ENCODE measurements at regions not wholly inside any gene's neighbourhood (a gene's known extent, or its start where the extent isn't known, plus 50 kb on each side); places are given as distances from the start of the nearest gene placed in this dataset.

DNA sequence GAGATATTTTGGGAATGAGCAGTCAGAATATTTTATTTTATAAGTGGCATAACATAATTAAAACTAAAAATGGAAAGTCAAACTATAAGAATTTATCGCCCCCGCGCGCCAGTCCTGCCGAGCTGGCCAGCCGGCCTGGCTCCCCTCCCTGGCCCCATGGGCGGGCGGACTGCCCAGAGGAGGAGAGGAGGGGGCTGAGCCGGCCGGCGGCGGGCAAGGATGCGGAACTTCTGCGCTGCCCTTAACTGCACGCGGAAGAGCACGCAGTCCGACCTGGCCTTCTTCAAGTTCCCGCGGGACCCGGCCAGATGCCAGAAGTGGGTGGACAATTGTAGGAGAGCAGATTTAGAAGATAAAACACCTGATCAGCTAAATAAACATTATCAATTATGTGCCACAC is 96.8 kb downstream of the DKK1 start:
- no peak overlapping the region for H3K4me2 ChIP-seq (ENCODE audit: low read length)

DNA sequence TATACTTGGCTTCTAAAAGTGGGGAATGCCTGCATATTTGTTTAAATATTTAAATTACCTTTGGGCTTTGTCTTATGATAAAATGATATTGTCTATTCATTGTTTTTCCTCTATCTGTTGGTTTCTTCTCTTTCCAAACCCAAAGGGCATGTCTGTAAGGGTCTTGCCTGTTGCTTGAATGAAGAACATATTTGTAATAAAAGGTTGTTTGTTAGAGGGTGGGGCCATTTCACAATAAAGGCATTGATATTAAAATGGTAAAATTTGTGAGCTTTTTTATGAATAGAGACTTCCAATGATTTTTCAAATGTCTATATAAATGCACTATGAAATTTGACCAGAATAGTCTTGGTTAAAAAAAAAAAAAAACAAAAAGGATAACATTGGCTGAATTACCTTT is 105.2 kb downstream of the DKK1 start:
- H3K9me2 ChIP-seq (ENCODE audit: insufficient read depth, low read length) = no peaks in the 10 kb centered on the region
- no peak for TF ChIP-seq RAD21 (conservative IDR thresholded peaks at IDR 0.05)
- no peaks in the 10 kb centered on the region for H3K9me3 ChIP-seq (ENCODE audit: low read length)
- H3K4me3 ChIP-seq (ENCODE audit: low read length) = no peak overlapping the region
- no peaks in the 10 kb centered on the region for H3F3A ChIP-seq (ENCODE audit: insufficient read depth, low read length, poor library complexity, severe bottlenecking)
- no peak overlapping the region for H3K9ac ChIP-seq (ENCODE audit: low read length)
- no peaks in the 10 kb centered on the region for H3K27me3 ChIP-seq (ENCODE audit: insufficient read depth, low read depth, low read length)
- H3K27ac ChIP-seq (ENCODE audit: low read length) = no peak overlapping the region
- H4K20me1 ChIP-seq (ENCODE audit: insufficient read depth) = no peaks in the 10 kb centered on the region
- no peak overlapping the region for H2AFZ ChIP-seq (ENCODE audit: low read depth, low read length)
- no peaks in the 10 kb centered on the region for H3K36me3 ChIP-seq (ENCODE audit: insufficient read depth, low read length)
- no peak overlapping the region for H3K4me2 ChIP-seq (ENCODE audit: low read length)
- no peaks in the 10 kb centered on the region for H3K79me2 ChIP-seq (replicated peaks; ENCODE audit: insufficient read depth, low read length)

More for the DNA sequence above, 96.8 kb downstream of the DKK1 start:
- H3K27me3 ChIP-seq (ENCODE audit: insufficient read depth, low read depth, low read length) = no peaks in the 10 kb centered on the region
- no peak overlapping the region for H3K9ac ChIP-seq (ENCODE audit: low read length)
- no peaks in the 10 kb centered on the region for H3K79me2 ChIP-seq (replicated peaks; ENCODE audit: insufficient read depth, low read length)
- no peaks in the 10 kb centered on the region for H3K36me3 ChIP-seq (ENCODE audit: insufficient read depth, low read length)
- no peaks in the 10 kb centered on the region for H3K9me3 ChIP-seq (ENCODE audit: low read length)
- TF ChIP-seq RAD21 (conservative IDR thresholded peaks at IDR 0.05) (no peak), EP300 (conservative IDR thresholded peaks at IDR 0.05; ENCODE audit: poor library complexity, severe bottlenecking) (no peak), SMC3 (conservative IDR thresholded peaks at IDR 0.05; ENCODE audit: poor library complexity) (no peak), POLR2AphosphoS5 (IDR thresholded peaks at IDR 0.05) (no peak)
- TF ChIP-seq, protein P1, sequence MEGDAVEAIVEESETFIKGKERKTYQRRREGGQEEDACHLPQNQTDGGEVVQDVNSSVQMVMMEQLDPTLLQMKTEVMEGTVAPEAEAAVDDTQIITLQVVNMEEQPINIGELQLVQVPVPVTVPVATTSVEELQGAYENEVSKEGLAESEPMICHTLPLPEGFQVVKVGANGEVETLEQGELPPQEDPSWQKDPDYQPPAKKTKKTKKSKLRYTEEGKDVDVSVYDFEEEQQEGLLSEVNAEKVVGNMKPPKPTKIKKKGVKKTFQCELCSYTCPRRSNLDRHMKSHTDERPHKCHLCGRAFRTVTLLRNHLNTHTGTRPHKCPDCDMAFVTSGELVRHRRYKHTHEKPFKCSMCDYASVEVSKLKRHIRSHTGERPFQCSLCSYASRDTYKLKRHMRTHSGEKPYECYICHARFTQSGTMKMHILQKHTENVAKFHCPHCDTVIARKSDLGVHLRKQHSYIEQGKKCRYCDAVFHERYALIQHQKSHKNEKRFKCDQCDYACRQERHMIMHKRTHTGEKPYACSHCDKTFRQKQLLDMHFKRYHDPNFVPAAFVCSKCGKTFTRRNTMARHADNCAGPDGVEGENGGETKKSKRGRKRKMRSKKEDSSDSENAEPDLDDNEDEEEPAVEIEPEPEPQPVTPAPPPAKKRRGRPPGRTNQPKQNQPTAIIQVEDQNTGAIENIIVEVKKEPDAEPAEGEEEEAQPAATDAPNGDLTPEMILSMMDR (IDR thresholded peaks at IDR 0.05; ENCODE audit: poor library complexity, severe bottlenecking) = no peak
- no peak overlapping the region for H2AFZ ChIP-seq (ENCODE audit: low read depth, low read length)
- H4K20me1 ChIP-seq (ENCODE audit: insufficient read depth) = no peaks in the 10 kb centered on the region
- no peaks in the 10 kb centered on the region for H3F3A ChIP-seq (ENCODE audit: insufficient read depth, low read length, poor library complexity, severe bottlenecking)
- no peaks in the 10 kb centered on the region for H3K9me2 ChIP-seq (ENCODE audit: insufficient read depth, low read length)
- H3K4me3 ChIP-seq (ENCODE audit: low read length) = no peak overlapping the region
- H3K27ac ChIP-seq (ENCODE audit: low read length) = no peak overlapping the region

DNA sequence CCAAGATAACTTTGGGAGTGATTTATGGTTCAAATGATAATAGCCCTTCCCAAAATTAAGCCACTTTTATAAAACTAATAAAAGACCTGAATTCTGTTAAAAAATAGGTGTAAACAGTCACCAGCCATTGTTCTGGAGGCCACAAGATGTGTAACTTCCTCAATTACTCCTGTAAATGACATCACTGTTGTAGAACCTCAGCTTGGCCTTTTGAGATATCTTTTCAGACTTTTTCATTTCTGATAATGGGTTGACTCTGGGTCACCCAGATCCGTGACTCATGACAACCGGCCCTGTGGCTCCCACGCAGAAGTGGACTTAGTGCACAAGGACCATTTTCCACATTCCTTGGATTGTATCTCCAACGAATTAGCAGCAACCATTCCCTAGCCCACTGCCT is 106.6 kb downstream of the DKK1 start:
- Histone ChIP-seq H3K36me3 (ENCODE audit: insufficient read depth, low read length) (no peaks in the 10 kb centered on the region), H3K9ac (ENCODE audit: low read length) (no peak overlapping the region), H3K4me3 (ENCODE audit: low read length) (no peak overlapping the region), H3K27ac (ENCODE audit: low read length) (no peak overlapping the region), H3K79me2 (replicated peaks; ENCODE audit: insufficient read depth, low read length) (no peaks in the 10 kb centered on the region), H3K9me3 (ENCODE audit: low read length) (no peaks in the 10 kb centered on the region), H4K20me1 (ENCODE audit: insufficient read depth) (no peaks in the 10 kb centered on the region), H3K9me2 (ENCODE audit: insufficient read depth, low read length) (no peaks in the 10 kb centered on the region), H3K27me3 (ENCODE audit: insufficient read depth, low read depth, low read length) (no peaks in the 10 kb centered on the region), H3F3A (ENCODE audit: insufficient read depth, low read length, poor library complexity, severe bottlenecking) (no peaks in the 10 kb centered on the region), H3K4me2 (ENCODE audit: low read length) (no peak overlapping the region), H2AFZ (ENCODE audit: low read depth, low read length) (no peak overlapping the region)
- TF ChIP-seq MXI1 (conservative IDR thresholded peaks at IDR 0.05; ENCODE audit: poor library complexity, severe bottlenecking) (no peak), SMC3 (conservative IDR thresholded peaks at IDR 0.05; ENCODE audit: poor library complexity) (no peak), TAF1 (IDR thresholded peaks at IDR 0.05; ENCODE audit: low read depth) (no peak), POLR2AphosphoS5 (IDR thresholded peaks at IDR 0.05) (no peak), RAD21 (conservative IDR thresholded peaks at IDR 0.05) (no peak), EP300 (conservative IDR thresholded peaks at IDR 0.05; ENCODE audit: poor library complexity, severe bottlenecking) (no peak), EZH2 (IDR thresholded peaks at IDR 0.05; ENCODE audit: borderline replicate concordance, insufficient read depth, low read length, poor library complexity, severe bottlenecking) (no peak)
- TF ChIP-seq, protein P2, sequence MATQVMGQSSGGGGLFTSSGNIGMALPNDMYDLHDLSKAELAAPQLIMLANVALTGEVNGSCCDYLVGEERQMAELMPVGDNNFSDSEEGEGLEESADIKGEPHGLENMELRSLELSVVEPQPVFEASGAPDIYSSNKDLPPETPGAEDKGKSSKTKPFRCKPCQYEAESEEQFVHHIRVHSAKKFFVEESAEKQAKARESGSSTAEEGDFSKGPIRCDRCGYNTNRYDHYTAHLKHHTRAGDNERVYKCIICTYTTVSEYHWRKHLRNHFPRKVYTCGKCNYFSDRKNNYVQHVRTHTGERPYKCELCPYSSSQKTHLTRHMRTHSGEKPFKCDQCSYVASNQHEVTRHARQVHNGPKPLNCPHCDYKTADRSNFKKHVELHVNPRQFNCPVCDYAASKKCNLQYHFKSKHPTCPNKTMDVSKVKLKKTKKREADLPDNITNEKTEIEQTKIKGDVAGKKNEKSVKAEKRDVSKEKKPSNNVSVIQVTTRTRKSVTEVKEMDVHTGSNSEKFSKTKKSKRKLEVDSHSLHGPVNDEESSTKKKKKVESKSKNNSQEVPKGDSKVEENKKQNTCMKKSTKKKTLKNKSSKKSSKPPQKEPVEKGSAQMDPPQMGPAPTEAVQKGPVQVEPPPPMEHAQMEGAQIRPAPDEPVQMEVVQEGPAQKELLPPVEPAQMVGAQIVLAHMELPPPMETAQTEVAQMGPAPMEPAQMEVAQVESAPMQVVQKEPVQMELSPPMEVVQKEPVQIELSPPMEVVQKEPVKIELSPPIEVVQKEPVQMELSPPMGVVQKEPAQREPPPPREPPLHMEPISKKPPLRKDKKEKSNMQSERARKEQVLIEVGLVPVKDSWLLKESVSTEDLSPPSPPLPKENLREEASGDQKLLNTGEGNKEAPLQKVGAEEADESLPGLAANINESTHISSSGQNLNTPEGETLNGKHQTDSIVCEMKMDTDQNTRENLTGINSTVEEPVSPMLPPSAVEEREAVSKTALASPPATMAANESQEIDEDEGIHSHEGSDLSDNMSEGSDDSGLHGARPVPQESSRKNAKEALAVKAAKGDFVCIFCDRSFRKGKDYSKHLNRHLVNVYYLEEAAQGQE (IDR thresholded peaks at IDR 0.05; ENCODE audit: borderline replicate concordance) = no peak
- TF ChIP-seq, protein P1 (IDR thresholded peaks at IDR 0.05; ENCODE audit: poor library complexity, severe bottlenecking) = no peak

Measured in neural cell (in vitro differentiated cells).